Activated CD4-positive, alpha-beta T cell treated with anti-CD3 and anti-CD28 coated beads for 4 hours (primary cell): ENCODE measurements at regions not wholly inside any gene's neighbourhood (a gene's known extent, or its start where the extent isn't known, plus 50 kb on each side); places are given as distances from the start of the nearest gene placed in this dataset.
"Not testable (repeated sequence)": the region's sequence is repeated elsewhere in the genome, so short reads cannot be mapped to it uniquely, and the experiment has no call there.

ENCODE experiments used
- DNase-seq, 2 donors: peaks; one replicate each; pipeline ENCODE4 v3.0.0-alpha.2; 2020

DNA sequence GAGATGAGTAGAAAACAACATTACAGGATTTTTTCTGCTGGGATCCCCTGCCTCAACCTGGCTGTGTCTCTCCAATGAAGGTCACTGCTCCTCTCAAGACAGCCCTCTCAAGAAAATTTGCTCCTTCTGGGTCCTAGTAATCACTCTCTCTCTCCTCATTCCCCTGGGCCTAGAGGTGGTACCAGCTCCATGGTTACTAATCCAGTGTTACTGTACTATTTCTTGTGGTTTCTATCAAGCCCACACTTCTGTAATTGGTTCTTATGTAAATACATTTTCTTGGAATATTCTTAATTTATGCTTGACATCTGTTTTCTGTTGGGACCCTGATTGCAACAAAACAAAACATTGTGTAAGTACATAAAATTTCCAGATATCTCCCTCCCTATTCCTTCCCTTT is 123.8 kb upstream of the RORB start:
- no peak for DNase-seq

DNA sequence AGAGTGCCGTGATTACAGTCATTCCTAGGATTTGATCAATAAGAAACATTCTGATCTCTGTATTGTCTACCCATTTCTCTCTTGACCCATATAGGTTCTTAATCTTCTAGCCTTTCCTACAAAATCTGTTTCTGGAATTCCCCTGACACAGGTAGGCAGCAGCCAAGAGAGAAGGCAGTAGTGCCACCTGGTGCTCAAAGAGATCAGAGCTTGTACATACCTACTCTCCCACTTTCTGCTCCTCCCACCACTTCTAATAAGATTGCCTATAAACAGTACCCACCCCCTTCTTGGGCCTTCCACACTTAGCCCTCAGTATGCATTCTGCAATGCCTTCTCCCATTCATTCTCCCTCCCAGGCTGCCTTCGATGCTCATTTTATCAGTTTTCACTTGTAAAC is 117.4 kb upstream of the RORB start:
- no peak for DNase-seq

DNA sequence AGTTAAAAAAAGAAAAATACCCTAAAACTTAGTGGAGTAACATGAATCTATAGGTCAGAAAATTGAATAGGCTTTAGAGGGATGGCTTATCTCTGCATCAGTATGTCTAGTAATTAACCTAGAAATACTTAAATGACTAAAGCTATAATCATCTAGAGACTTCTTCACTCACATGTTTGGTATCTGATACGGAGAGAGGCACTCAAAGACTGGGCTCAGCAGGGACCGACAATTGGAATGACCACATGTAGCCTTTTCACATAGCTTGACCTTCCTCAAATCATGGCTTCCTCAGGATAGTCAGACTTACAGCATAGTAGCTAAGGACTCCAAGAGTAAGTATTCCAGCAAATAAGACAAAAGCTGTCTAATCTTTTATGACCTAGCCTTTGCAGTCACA is 105.3 kb upstream of the RORB start:
- no peak for DNase-seq

DNA sequence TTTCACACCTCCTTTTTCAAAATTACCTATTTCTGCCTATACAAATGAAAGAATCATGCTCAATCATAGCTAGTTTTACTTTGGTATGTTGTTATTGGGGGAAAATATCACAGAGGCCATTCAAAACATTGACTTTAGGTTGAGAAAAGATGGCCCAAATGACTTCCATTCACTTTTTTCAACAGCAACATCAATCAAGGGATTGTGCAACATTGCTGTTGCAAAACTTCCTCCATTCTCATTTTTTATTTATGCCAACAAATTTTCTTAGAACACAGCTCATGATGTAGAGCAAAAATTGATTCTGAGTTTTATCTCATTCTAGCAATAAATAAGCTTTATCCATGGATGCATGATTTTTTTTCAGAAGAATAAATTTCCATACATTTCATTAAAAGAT is 93.6 kb upstream of the RORB start:
- DNase-seq = no peak

DNA sequence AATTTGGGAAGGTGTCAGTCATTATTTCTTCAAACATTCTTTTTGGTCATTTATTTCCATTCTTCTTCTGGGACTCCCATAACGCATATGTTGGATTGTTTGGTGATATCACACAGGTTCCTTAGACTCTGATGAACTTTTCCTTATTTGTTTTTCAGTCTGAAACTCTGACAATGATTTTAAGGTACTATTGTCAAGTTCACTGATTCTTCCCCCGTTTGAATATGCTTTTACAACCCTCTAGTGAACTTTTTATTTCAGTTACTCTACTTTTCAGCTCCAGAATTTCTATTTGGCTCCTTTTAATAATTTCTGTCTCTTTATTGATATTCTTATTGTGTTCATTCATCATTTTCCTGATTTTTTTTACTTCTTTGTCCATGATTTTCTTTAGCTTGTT is 92.5 kb upstream of the RORB start:
- DNase-seq = no peak

DNA sequence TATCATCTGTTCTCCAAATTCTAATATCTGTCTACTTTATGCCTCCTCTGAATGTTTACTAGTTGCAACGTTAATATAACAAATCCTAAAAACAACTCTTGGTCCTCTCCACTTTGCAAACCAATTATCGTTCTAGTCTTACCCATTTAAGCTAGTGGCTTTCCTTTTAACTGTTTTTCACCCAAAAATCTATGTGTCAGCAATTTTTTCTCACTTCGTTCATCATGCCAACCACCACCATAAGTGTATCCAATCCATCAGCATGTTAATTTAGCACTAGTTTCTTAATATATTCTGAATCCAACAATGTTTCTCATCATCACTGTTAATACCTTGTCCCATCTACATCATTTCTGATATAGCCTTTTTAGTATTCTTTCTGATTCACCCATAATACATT is 90.0 kb upstream of the RORB start:
- no peak for DNase-seq

DNA sequence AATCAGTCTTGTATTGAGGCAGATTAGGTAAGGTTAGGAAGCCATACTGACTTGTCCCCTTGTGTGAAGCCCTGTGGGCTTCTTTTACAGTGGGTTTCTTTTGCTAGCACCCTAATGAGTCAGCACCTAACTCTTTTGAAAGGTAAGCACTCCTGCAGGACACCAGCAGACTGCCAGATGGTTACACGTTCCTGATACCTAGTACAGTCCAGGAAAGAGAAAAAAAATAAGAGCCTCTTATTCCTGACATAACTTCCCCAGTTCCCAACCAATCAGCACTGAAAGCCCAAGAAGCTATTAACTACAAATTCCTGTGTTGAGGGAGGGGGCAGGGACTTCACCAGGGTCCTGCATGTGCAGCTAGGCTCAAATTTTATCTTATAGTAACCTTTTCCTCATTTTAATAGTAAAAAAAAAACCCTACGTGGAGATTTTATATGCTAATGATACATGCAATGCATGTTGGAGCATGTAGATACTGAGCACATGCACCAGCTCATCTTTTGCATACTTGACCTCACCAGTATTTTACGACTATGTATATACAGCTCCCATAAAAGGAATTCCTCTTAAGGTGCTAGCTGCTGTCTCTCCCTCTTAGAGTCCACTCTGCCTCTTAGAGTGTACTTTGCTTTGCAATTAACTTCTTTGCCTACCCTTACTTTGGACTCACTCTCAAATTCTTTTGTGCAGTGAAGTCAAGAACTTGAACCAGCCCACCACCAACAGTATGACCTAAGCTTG is 84.7 kb upstream of the RORB start:
- no peak for DNase-seq

DNA sequence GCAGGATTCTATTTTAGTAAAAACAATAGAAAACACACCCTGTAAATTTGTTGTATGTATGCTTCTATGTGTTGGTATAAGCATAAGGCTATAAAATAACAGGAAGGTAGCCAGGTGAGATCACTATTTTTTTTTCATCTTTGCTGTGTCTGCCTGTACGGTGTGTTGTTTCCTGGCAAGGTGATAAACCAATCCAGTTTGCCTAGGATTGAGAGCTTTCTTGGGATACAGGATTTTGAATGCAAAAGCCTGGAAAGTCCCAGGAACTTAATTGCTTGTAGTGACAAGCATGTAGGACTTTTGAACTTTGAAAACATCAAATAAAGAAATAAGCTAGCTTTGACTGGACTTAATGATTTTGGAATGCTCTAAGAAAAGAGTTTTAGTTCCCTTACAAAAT is 83.3 kb upstream of the RORB start:
- no peak for DNase-seq

DNA sequence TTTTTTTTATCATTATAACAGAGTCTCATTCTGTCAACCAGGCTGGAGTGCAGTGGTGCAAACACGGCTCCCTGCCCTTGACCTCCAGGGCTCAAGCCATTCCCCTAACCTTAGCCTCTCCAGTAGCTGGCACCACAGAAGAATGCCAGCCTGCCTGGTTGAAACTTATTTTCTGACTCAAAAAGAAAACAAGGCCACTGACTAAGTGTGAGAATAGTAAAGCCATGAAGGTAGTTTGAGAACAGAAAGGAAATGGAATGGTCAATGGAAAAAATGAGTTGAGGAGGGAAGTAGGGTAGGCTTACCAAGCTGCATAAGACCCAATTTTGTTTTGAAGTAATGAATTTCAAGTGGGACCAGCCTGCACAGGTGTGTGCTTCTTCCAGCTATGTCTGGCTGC is 82.8 kb upstream of the RORB start:
- DNase-seq = no peak

DNA sequence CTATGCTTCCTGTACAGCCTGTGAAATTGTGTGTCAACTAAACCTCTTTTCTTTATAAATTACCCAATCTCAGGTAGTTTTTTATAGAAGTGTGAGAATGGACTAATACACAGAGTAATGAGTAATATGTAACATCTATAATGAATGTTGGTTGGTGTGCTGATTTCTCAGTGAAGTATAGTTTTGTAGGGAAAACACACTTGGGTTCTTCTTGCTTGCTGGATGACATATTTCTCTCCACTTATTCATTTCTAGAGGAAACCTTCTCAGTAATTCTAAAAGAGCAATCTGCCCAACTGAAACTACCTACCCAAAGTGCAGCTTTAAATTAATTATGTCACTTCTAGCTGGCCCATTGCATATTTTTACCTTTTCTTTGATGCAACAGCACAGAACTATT is 81.1 kb upstream of the RORB start:
- DNase-seq = no peak

DNA sequence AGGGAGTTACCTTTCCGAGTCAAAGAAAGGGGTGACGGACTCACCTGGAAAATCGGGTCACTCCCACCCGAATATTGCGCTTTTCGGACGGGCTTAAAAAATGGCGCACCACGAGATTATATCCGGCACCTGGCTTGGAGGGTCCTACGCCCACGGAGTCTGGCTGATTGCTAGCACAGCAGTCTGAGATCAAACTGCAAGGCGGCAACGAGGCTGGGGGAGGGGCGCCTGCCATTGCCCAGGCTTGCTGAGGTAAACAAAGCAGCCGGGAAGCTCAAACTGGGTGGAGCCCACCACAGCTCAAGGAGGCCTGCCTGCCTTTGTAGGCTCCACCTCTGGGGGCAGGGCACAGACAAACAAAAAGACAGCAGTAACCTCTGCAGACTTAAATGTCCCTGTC is 72.6 kb upstream of the RORB start:
- not testable (repeated sequence) for DNase-seq

DNA sequence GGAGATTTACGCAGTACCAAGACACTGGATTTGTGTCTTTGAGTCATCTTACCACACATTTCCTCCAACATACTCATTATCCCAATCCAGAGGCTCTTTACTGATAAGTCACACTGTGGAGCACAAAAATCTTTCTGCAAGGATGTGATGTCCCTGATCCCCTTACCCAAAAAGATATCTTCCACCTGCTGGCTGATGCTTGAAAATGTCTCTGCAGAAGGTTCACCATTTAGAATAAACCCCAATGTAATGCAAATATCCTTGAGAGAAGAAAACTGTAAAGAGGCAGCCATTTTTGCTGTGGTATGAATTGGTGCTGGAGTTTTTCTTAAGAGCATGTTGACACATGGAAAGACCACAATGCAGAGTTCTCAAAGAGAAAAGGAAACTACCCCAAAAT is 65.7 kb upstream of the RORB start:
- no peak for DNase-seq

DNA sequence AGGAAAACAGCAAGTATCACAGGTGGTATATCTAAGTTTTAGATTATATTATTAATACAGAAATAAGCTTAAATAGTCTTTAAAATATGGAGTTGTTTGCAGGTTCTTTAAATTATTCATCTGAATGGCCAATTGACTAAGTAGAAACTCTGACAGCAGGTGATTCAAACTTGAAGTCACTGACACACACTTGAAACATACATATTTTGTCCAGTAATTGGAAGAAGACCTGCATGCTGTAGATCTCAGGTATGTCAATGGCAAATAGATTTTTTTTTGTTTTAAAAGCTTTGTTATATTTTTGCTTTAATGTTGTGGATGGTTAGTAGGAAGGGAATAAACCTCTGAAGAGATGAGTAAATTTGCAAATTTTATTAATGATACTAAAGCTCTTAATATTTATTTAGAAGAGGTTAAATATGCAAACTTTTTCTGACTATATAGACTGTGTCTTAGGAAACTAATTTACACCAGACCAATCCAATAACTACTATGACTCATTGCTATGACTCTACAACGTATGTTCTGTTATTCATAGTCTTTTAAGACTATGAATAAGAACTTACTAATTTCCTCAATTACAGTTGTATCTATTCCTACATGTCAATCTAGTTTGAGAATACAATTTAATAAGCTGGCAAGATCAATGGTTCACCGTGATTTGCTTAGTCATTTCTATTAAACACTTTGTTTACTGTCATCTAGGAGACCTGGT is 53.9 kb upstream of the RORB start:
- no peak for DNase-seq

DNA sequence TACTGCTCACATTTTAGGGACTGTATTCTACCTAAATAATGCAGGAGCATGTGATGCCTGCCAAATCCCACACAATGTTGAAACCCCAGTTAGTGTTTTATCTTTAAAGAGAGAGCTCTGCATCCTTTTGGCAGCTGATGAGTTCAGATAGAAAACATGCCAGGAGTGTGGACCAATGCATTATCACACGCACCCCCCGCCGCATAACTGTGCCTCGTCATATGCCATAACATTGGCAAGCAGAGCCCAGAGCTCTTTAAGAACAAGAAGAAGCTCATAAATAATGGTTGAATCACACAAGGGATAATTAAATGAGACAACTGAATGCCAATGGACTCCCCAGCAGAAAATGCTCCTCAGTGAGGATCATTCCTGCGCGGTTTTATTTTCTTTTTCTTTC is 52.8 kb upstream of the RORB start:
- DNase-seq = no peak
